Lower leg skin (tissue), 4 donors: ENCODE measurements at regions not wholly inside any gene's neighbourhood (a gene's known extent, or its start where the extent isn't known, plus 50 kb on each side); places are given as distances from the start of the nearest gene placed in this dataset.

ENCODE experiments used
- DNase-seq, 2 donors: peaks; one replicate each; pipeline ENCODE4 v3.0.0-alpha.2; 2019; ENCODE audit warnings: low spot score in 2 of 2
- H3K4me3 ChIP-seq: fragments of 200-600 bp; sonication (generic); 2 replicates; pipeline ENCODE4 v1.5.1; 2017; ENCODE audit warnings: mild to moderate bottlenecking, low read depth; ENCODE audit not compliant: poor library complexity, severe bottlenecking
- CTCF ChIP-seq, 3 donors: fragments of 450-650 bp; IDR thresholded peaks; one replicate each; pipeline ENCODE4 v1.5.1; 2016; ENCODE audit warnings: antibody characterized with exemption in 3 of 3, mild to moderate bottlenecking in 3 of 3, moderate library complexity in 2 of 3
- POLR2A ChIP-seq, 2 donors: fragments of 450-650 bp; IDR thresholded peaks; one replicate each; pipeline ENCODE4 v1.6.1; 2016 to 2017; ENCODE audit warnings: antibody characterized with exemption in 2 of 2, mild to moderate bottlenecking in 1 of 2, moderate library complexity in 1 of 2
- WGBS, 2 donors: methylation state at CpG; one replicate each; pipeline ENCODE4 v1.1.5; 2018; 5-methylcytosine and 5-hydroxymethylcytosine counted together
- intact Hi-C: fragments of 100-400 bp; cut with DNase I; formaldehyde crosslinking; loops from one replicate; pipeline ENCODE4 v1.15.0; 2023; ENCODE audit warnings: low total_unique reads

GRCh38 chr4:19523964-19524363 is 727.7 kb upstream of the SLIT2 start:
- intact Hi-C loops: no loop called here
- H3K4me3 ChIP-seq: no peak overlapping the region
- no peak for TF ChIP-seq CTCF (IDR thresholded peaks at IDR 0.05)
- TF ChIP-seq POLR2A (IDR thresholded peaks at IDR 0.05): no peak
- no peak for DNase-seq
- 88 to 92% methylated on average over 2 of the region's 2 CpGs for WGBS, 2 donors

- H3K4me3 ChIP-seq: no peak overlapping the region
- no peak for DNase-seq
- WGBS, 2 donors: 95 to 98% methylated on average over 3 of the region's 3 CpGs
- intact Hi-C loops: no loop called here
- TF ChIP-seq CTCF (IDR thresholded peaks at IDR 0.05) (no peak), POLR2A (IDR thresholded peaks at IDR 0.05) (no peak)
Observed at GRCh38 chr4:19522966-19523365, 728.7 kb upstream of the SLIT2 start.

- intact Hi-C loops: no loop called here
- TF ChIP-seq POLR2A (IDR thresholded peaks at IDR 0.05) (no peak), CTCF (IDR thresholded peaks at IDR 0.05) (no peak)
- WGBS, 2 donors: 29 to 30% methylated on average over 7 of the region's 7 CpGs
- H3K4me3 ChIP-seq: no peak overlapping the region
- no peak for DNase-seq
Observed at GRCh38 chr4:19520939-19521520, 730.7 kb upstream of the SLIT2 start.

GRCh38 chr4:19514276-19515070 is 737.2 kb upstream of the SLIT2 start:
- H3K4me3 ChIP-seq: no peak overlapping the region
- no peak for DNase-seq
- intact Hi-C loops: no loop called here
- 91 to 95% methylated on average over 1 of the region's 1 CpG for WGBS, 2 donors
- TF ChIP-seq CTCF (IDR thresholded peaks at IDR 0.05) (no peak), POLR2A (IDR thresholded peaks at IDR 0.05) (no peak)

- no peak overlapping the region for H3K4me3 ChIP-seq
- TF ChIP-seq CTCF (IDR thresholded peaks at IDR 0.05) (no peak), POLR2A (IDR thresholded peaks at IDR 0.05) (no peak)
- 50 to 59% methylated on average over 1 of the region's 1 CpG for WGBS, 2 donors
- no peak for DNase-seq
- intact Hi-C loops: no loop called here
Observed at GRCh38 chr4:19512086-19512485, 739.6 kb upstream of the SLIT2 start.
